ENCODE measurements at regions not wholly inside any gene's neighbourhood (a gene's known extent, or its start where the extent isn't known, plus 50 kb on each side); places are given as distances from the start of the nearest gene placed in this dataset.

DNA sequence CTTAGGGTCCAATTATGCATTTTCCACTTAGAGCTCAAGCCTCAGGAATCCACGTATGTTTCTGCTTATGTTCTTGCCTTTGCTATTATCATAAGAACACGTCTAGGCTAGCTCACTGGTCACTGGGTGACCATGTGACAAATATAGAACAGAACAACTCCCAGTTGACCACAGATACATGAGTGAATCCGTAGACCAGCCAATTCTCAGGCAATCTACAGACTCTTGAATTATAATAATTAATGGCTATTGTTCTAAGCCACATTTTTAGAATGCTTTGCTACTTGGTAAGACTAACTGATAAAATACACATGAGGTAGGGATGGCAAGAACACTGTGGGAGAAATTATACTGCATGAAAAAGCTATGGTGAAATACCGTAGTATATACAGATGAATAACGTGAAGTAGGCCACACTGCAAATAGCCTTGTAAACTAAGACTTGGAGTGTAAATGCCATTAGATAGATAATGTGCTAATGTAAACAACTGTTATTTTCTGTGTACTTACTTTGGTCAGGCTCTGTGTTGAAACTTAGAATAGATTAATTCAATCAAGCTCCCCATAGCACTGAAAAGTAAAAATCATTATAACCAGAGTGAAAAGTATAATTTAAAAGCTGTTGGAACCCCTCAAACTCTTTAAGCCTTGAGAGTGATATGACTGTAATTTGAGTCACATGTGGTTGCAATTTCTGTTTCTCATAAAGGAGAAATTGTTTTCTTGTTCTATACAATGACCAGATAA, 366.2 kb upstream of the CCDC179 start:
- TF ChIP-seq, protein P1, sequence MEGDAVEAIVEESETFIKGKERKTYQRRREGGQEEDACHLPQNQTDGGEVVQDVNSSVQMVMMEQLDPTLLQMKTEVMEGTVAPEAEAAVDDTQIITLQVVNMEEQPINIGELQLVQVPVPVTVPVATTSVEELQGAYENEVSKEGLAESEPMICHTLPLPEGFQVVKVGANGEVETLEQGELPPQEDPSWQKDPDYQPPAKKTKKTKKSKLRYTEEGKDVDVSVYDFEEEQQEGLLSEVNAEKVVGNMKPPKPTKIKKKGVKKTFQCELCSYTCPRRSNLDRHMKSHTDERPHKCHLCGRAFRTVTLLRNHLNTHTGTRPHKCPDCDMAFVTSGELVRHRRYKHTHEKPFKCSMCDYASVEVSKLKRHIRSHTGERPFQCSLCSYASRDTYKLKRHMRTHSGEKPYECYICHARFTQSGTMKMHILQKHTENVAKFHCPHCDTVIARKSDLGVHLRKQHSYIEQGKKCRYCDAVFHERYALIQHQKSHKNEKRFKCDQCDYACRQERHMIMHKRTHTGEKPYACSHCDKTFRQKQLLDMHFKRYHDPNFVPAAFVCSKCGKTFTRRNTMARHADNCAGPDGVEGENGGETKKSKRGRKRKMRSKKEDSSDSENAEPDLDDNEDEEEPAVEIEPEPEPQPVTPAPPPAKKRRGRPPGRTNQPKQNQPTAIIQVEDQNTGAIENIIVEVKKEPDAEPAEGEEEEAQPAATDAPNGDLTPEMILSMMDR (IDR thresholded peaks at IDR 0.05; ENCODE audit: insufficient read depth, low read length, poor library complexity, severe bottlenecking), result no peak
- no peaks in the 10 kb centered on the region for H3K36me3 ChIP-seq (ENCODE audit: control insufficient read depth, insufficient read depth, low read length)
- H3K4me3 ChIP-seq (replicated peaks; ENCODE audit: low read depth, low read length), result no peak overlapping the region
- DNase-seq (ENCODE audit: extremely low read depth, insufficient read length), result no peak
- H3K27me3 ChIP-seq (replicated peaks; ENCODE audit: control insufficient read depth, insufficient read depth, low read length), result no peaks in the 10 kb centered on the region

DNA sequence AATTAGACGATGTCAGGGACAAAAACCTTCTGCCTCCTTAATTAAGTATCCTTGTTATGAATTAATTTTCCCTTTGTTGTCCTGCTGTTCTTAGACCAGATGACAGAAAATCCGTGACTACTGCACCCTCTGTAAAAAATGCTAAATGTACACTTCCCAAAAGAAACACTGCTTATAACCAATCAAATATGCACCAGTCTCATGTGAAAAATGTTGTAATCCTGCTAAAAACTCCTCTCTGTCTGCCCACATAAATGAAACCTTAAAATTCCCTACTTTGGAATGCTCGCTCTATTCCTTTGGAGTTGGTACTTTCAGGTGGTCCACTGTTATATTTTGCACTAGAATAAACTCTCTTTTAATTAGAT, 366.8 kb upstream of the CCDC179 start:
- TF ChIP-seq, protein P1 (IDR thresholded peaks at IDR 0.05; ENCODE audit: insufficient read depth, low read length, poor library complexity, severe bottlenecking), result no peak
- Histone ChIP-seq H3K4me3 (replicated peaks; ENCODE audit: low read depth, low read length) (no peak overlapping the region), H3K27me3 (replicated peaks; ENCODE audit: control insufficient read depth, insufficient read depth, low read length) (no peaks in the 10 kb centered on the region), H3K36me3 (ENCODE audit: control insufficient read depth, insufficient read depth, low read length) (no peaks in the 10 kb centered on the region)
- DNase-seq (ENCODE audit: extremely low read depth, insufficient read length), result no peak

DNA sequence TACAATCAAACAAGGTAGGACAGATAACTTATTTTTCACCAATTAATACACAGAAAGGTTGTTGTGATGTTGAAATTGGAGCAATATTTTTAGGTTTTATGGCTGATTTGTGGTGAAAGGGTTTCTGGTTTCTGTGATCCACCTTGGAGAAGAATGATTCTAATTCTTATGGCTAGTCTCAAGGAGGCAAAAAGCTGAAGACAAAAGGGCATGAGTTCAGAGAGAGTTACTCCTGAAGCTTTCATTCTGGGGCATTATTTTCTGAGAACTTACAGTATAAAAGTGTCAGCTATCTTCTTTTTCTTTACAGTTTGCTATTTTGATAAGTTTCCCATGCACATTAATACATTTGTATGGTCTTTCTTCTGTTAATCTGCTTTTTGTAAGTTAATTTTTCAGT, 372.4 kb upstream of the CCDC179 start:
- TF ChIP-seq, protein P1 (IDR thresholded peaks at IDR 0.05; ENCODE audit: insufficient read depth, low read length, poor library complexity, severe bottlenecking), result no peak
- H3K36me3 ChIP-seq (ENCODE audit: control insufficient read depth, insufficient read depth, low read length), result no peaks in the 10 kb centered on the region
- no peak overlapping the region for H3K4me3 ChIP-seq (replicated peaks; ENCODE audit: low read depth, low read length)
- DNase-seq (ENCODE audit: extremely low read depth, insufficient read length), result no peak
- no peaks in the 10 kb centered on the region for H3K27me3 ChIP-seq (replicated peaks; ENCODE audit: control insufficient read depth, insufficient read depth, low read length)

DNA sequence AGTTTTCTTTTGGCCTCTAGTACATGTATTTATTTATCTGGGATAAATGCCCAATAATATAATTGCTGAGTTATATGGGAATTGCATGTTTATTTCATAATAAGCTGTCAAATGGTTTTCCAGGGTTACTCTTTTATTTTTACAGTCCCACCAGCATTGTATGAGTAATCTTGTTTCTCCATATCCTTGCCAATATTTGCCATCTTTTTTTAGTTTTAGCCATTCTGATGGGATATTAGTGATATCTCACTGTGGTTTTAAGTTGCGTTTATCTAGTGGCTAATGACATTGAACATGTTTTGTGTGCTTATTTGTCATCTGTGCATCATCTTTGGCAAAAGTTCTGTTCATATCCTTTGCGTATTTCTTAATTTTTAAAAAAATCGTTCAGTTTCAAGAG, 372.8 kb upstream of the CCDC179 start:
- no peak for DNase-seq (ENCODE audit: extremely low read depth, insufficient read length)
- no peaks in the 10 kb centered on the region for H3K36me3 ChIP-seq (ENCODE audit: control insufficient read depth, insufficient read depth, low read length)
- no peak overlapping the region for H3K4me3 ChIP-seq (replicated peaks; ENCODE audit: low read depth, low read length)
- TF ChIP-seq, protein P1 (IDR thresholded peaks at IDR 0.05; ENCODE audit: insufficient read depth, low read length, poor library complexity, severe bottlenecking), result no peak
- H3K27me3 ChIP-seq (replicated peaks; ENCODE audit: control insufficient read depth, insufficient read depth, low read length), result no peaks in the 10 kb centered on the region

DNA sequence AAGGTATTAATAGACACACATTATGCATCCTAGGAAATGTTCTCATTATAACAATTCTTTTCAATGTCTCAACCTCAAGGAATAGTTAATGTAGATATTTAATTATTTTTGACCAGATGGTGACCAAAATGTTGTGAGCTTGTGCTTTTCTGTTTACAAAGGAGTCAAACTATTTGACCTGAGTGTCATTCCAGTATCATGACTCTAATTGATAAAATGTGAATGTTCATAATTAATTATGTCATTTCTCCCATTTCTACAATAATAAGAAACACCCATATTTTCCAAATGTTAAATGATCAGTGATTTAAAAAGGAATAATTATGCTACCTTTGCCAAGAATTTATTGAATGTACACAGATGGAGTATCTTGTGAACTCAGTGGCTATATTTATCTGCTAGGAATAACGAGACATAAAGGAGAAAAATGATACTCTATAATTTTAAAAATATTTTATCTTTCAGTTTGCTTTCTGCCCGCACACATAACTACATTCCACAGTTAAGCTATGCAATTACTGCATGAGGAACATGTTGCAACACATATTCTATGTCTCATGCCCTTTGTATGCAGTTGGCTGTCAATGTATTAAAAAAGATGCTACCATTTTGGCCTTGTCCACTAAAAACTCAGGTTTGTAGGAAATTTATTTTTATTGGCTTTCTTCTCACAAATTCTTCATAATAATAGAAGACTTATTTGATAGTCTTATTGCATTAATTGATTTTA, 376.7 kb upstream of the CCDC179 start:
- TF ChIP-seq, protein P1 (IDR thresholded peaks at IDR 0.05; ENCODE audit: insufficient read depth, low read length, poor library complexity, severe bottlenecking), result no peak
- no peaks in the 10 kb centered on the region for H3K27me3 ChIP-seq (replicated peaks; ENCODE audit: control insufficient read depth, insufficient read depth, low read length)
- DNase-seq (ENCODE audit: extremely low read depth, insufficient read length), result no peak
- H3K4me3 ChIP-seq (replicated peaks; ENCODE audit: low read depth, low read length), result no peak overlapping the region
- no peaks in the 10 kb centered on the region for H3K36me3 ChIP-seq (ENCODE audit: control insufficient read depth, insufficient read depth, low read length)

Measured in GM06990 (cell line).